ENCODE measurements at regions not wholly inside any gene's neighbourhood (a gene's known extent, or its start where the extent isn't known, plus 50 kb on each side); places are given as distances from the start of the nearest gene placed in this dataset.
"Not testable (repeated sequence)": the region's sequence is repeated elsewhere in the genome, so short reads cannot be mapped to it uniquely, and the experiment has no call there.

GRCh38 chr11:95653099-95653498 lies 136.5 kb downstream of the FAM76B start:
- H3K4me3 Mint-ChIP-seq, result no peak overlapping the region
- peaks cover 24 to 34% of the 10 kb centered on the region in 2 donors for H3K27me3 Mint-ChIP-seq
- no peak for DNase-seq (ENCODE audit: low spot score)
- H3K36me3 Mint-ChIP-seq, result no peaks in the 10 kb centered on the region
- no peak overlapping the region for H3K27ac Mint-ChIP-seq
- no peak for ATAC-seq
- no peaks in the 10 kb centered on the region for H3K4me1 Mint-ChIP-seq (ENCODE audit: low read depth in 2 of 2)
- no peaks in the 10 kb centered on the region for H3K9me3 Mint-ChIP-seq

GRCh38 chr11:95652002-95652472 lies 137.5 kb downstream of the FAM76B start:
- Mint-ChIP-seq H3K9me3 (no peaks in the 10 kb centered on the region), H3K27me3 (peaks cover 26 to 34% of the 10 kb centered on the region in 2 donors), H3K4me1 (ENCODE audit: low read depth in 2 of 2) (no peaks in the 10 kb centered on the region), H3K36me3 (no peaks in the 10 kb centered on the region), H3K27ac (no peak overlapping the region), H3K4me3 (no peak overlapping the region)
- no peak for DNase-seq (ENCODE audit: low spot score)
- no peak for ATAC-seq

- no peaks in the 10 kb centered on the region for H3K36me3 Mint-ChIP-seq
- no peaks in the 10 kb centered on the region for H3K4me1 Mint-ChIP-seq (ENCODE audit: low read depth in 2 of 2)
- no peak overlapping the region for H3K4me3 Mint-ChIP-seq
- peaks cover 21 to 34% of the 10 kb centered on the region in 2 donors for H3K27me3 Mint-ChIP-seq
- DNase-seq (ENCODE audit: low spot score) (no peak), ATAC-seq (no peak)
- no peaks in the 10 kb centered on the region for H3K9me3 Mint-ChIP-seq
- H3K27ac Mint-ChIP-seq, result no peak overlapping the region
Observed at GRCh38 chr11:95650276-95650675, 139.3 kb downstream of the FAM76B start.

- H3K36me3 Mint-ChIP-seq, result no peaks in the 10 kb centered on the region
- no peak overlapping the region for H3K4me3 Mint-ChIP-seq
- no peaks in the 10 kb centered on the region for H3K9me3 Mint-ChIP-seq
- no peak overlapping the region for H3K27ac Mint-ChIP-seq
- ATAC-seq, result no peak
- H3K4me1 Mint-ChIP-seq (ENCODE audit: low read depth in 2 of 2), result no peaks in the 10 kb centered on the region
- no peak for DNase-seq (ENCODE audit: low spot score)
- peaks cover 14 to 25% of the 10 kb centered on the region in 2 donors for H3K27me3 Mint-ChIP-seq
Observed at GRCh38 chr11:95647871-95648270, 141.7 kb downstream of the FAM76B start.

- no peaks in the 10 kb centered on the region for H3K36me3 Mint-ChIP-seq
- H3K4me1 Mint-ChIP-seq (ENCODE audit: low read depth in 2 of 2), result no peaks in the 10 kb centered on the region
Observed at GRCh38 chr11:95647355-95647754, 142.2 kb downstream of the FAM76B start.

GRCh38 chr11:95641495-95641894 lies 148.1 kb downstream of the FAM76B start:
- ATAC-seq (peak; percentile 89 to 91), DNase-seq (ENCODE audit: low spot score) (no peak)
- Mint-ChIP-seq H3K36me3 (peaks cover 5% of the 10 kb centered on the region), H3K4me3 (peak overlapping the region; percentile 36), H3K9me3 (no peaks in the 10 kb centered on the region), H3K27me3 (no peaks in the 10 kb centered on the region), H3K27ac (peak overlapping the region; percentile 9 to 35), H3K4me1 (ENCODE audit: low read depth in 2 of 2) (peaks cover 8 to 9% of the 10 kb centered on the region in 2 donors)

More at GRCh38 chr11:95647355-95647754, 142.2 kb downstream of the FAM76B start:
- DNase-seq (ENCODE audit: low spot score) (no peak), ATAC-seq (no peak)
- H3K27me3 Mint-ChIP-seq, result peaks cover 12 to 20% of the 10 kb centered on the region in 2 donors
- H3K27ac Mint-ChIP-seq, result no peak overlapping the region
- no peak overlapping the region for H3K4me3 Mint-ChIP-seq
- no peaks in the 10 kb centered on the region for H3K9me3 Mint-ChIP-seq

- H3K36me3 Mint-ChIP-seq, result peaks cover 5% of the 10 kb centered on the region
- H3K4me3 Mint-ChIP-seq, result no peak overlapping the region
- H3K4me1 Mint-ChIP-seq (ENCODE audit: low read depth in 2 of 2), result peaks cover 8 to 9% of the 10 kb centered on the region in 2 donors
- H3K9me3 Mint-ChIP-seq, result no peaks in the 10 kb centered on the region
- H3K27ac Mint-ChIP-seq, result no peak overlapping the region
- no peaks in the 10 kb centered on the region for H3K27me3 Mint-ChIP-seq
- no peak for ATAC-seq
- DNase-seq (ENCODE audit: low spot score), result no peak
Observed at GRCh38 chr11:95638501-95638900, 151.1 kb downstream of the FAM76B start.

- no peak overlapping the region for H3K27ac Mint-ChIP-seq
- H3K4me3 Mint-ChIP-seq, result no peak overlapping the region
- H3K4me1 Mint-ChIP-seq (ENCODE audit: low read depth in 2 of 2), result no peaks in the 10 kb centered on the region
- no peaks in the 10 kb centered on the region for H3K27me3 Mint-ChIP-seq
- ATAC-seq (no peak), DNase-seq (ENCODE audit: low spot score) (no peak)
- H3K9me3 Mint-ChIP-seq, result no peaks in the 10 kb centered on the region
- no peaks in the 10 kb centered on the region for H3K36me3 Mint-ChIP-seq
Observed at GRCh38 chr11:95625164-95625900, 164.2 kb downstream of the FAM76B start.

- DNase-seq (ENCODE audit: low spot score) (no peak), ATAC-seq (no peak)
- H3K9me3 Mint-ChIP-seq, result peaks cover 4% of the 10 kb centered on the region
- no peak overlapping the region for H3K4me3 Mint-ChIP-seq
- H3K27me3 Mint-ChIP-seq, result peaks cover 12 to 25% of the 10 kb centered on the region in 2 donors
- peaks cover 0 to 4% of the 10 kb centered on the region in 2 donors for H3K4me1 Mint-ChIP-seq (ENCODE audit: low read depth in 2 of 2)
- H3K27ac Mint-ChIP-seq, result no peak overlapping the region
- H3K36me3 Mint-ChIP-seq, result peaks cover 4% of the 10 kb centered on the region
Observed at GRCh38 chr11:95616256-95616804, 173.3 kb downstream of the FAM76B start.

- no peaks in the 10 kb centered on the region for H3K9me3 Mint-ChIP-seq
- H3K4me3 Mint-ChIP-seq, result no peak overlapping the region
- no peaks in the 10 kb centered on the region for H3K36me3 Mint-ChIP-seq
- ATAC-seq (no peak), DNase-seq (ENCODE audit: low spot score) (no peak)
- peaks cover 9 to 24% of the 10 kb centered on the region in 2 donors for H3K27me3 Mint-ChIP-seq
- no peak overlapping the region for H3K27ac Mint-ChIP-seq
- no peaks in the 10 kb centered on the region for H3K4me1 Mint-ChIP-seq (ENCODE audit: low read depth in 2 of 2)
Observed at GRCh38 chr11:95611827-95612226, 177.8 kb downstream of the FAM76B start.

- H3K27me3 Mint-ChIP-seq, result peaks cover 19 to 25% of the 10 kb centered on the region in 2 donors
- not testable (repeated sequence) for H3K36me3 Mint-ChIP-seq; ATAC-seq; H3K9me3 Mint-ChIP-seq; H3K4me1 Mint-ChIP-seq (ENCODE audit: low read depth in 2 of 2); DNase-seq (ENCODE audit: low spot score); H3K4me3 Mint-ChIP-seq; H3K27ac Mint-ChIP-seq
Observed at GRCh38 chr11:95610185-95610584, 179.4 kb downstream of the FAM76B start.

GRCh38 chr11:95608093-95608492 lies 181.5 kb downstream of the FAM76B start:
- ATAC-seq (no peak), DNase-seq (ENCODE audit: low spot score) (no peak)
- no peaks in the 10 kb centered on the region for H3K9me3 Mint-ChIP-seq
- no peak overlapping the region for H3K27ac Mint-ChIP-seq
- no peaks in the 10 kb centered on the region for H3K4me1 Mint-ChIP-seq (ENCODE audit: low read depth in 2 of 2)
- no peak overlapping the region for H3K4me3 Mint-ChIP-seq
- H3K27me3 Mint-ChIP-seq, result peaks cover 15 to 20% of the 10 kb centered on the region in 2 donors
- H3K36me3 Mint-ChIP-seq, result no peaks in the 10 kb centered on the region

GRCh38 chr11:95606824-95607223 lies 182.8 kb downstream of the FAM76B start:
- H3K9me3 Mint-ChIP-seq, result no peaks in the 10 kb centered on the region
- no peaks in the 10 kb centered on the region for H3K36me3 Mint-ChIP-seq
- no peaks in the 10 kb centered on the region for H3K4me1 Mint-ChIP-seq (ENCODE audit: low read depth in 2 of 2)
- H3K27me3 Mint-ChIP-seq, result peaks cover 15 to 22% of the 10 kb centered on the region in 2 donors
- ATAC-seq (no peak), DNase-seq (ENCODE audit: low spot score) (no peak)
- H3K4me3 Mint-ChIP-seq, result no peak overlapping the region
- no peak overlapping the region for H3K27ac Mint-ChIP-seq

- no peaks in the 10 kb centered on the region for H3K36me3 Mint-ChIP-seq
- no peak overlapping the region for H3K4me3 Mint-ChIP-seq
- ATAC-seq, result no peak
- peaks cover 18 to 28% of the 10 kb centered on the region in 2 donors for H3K27me3 Mint-ChIP-seq
- no peaks in the 10 kb centered on the region for H3K9me3 Mint-ChIP-seq
- H3K27ac Mint-ChIP-seq, result no peak overlapping the region
- H3K4me1 Mint-ChIP-seq (ENCODE audit: low read depth in 2 of 2), result no peaks in the 10 kb centered on the region
- no peak for DNase-seq (ENCODE audit: low spot score)
Observed at GRCh38 chr11:95605271-95605940, 184.2 kb downstream of the FAM76B start.

All from natural killer cell treated with Interleukin-12 subunit alpha and Interleukin-12 subunit beta and Interleukin-15 and Interleukin-18, amount 100 ng/mL, for 72 hours (primary cell).